Peyer's patch (tissue), 4 donors: ENCODE measurements at regions not wholly inside any gene's neighbourhood (a gene's known extent, or its start where the extent isn't known, plus 50 kb on each side); places are given as distances from the start of the nearest gene placed in this dataset.

Source experiments
- POLR2A ChIP-seq, 2 donors: fragments of 450-650 bp; IDR thresholded peaks; one replicate each; pipeline ENCODE4 v1.5.1; 2017; ENCODE audit warnings: antibody characterized with exemption in 2 of 2, mild to moderate bottlenecking in 2 of 2, moderate library complexity in 2 of 2
- TF ChIP-seq, protein P1 (sequence below), 6 experiments: fragments of 450-650 bp in 4 of 6; fragments of 200-600 bp in 2 of 6; sonication (generic) in 1 of 6; IDR thresholded peaks; one replicate each; pipeline ENCODE4 v1.5.1; 2017 to 2019; ENCODE audit warnings: antibody characterized with exemption in 6 of 6, mild to moderate bottlenecking in 3 of 6, moderate library complexity in 1 of 6

DNA sequence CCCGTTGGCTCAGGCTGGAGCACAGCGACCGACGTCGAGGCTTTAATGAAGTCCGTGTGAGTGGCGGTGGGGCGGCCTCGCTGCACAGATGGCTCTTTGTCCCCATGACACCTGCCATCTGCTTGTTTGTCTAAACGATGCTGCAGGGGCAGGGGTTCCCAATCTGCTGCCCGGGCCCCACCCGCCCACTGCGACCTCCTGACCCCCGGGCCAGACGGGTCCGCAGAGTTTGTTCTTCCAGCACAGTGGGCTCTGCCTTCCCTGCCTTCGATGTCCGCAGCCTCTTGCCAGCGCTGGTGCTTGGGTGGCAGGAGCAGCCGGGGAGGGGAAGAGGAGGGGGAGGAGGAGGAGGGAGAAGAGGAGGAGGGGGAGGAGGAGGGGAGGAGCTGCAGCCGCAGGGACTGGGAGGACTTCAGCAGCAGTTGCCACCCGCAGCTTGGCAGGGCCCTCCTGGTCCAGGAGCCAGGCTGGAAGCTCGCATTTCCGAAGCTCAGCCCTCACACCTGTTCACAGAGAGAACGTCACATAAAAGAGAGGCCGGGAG, 210.0 kb downstream of the DLL1 start:
- TF ChIP-seq, protein P1, sequence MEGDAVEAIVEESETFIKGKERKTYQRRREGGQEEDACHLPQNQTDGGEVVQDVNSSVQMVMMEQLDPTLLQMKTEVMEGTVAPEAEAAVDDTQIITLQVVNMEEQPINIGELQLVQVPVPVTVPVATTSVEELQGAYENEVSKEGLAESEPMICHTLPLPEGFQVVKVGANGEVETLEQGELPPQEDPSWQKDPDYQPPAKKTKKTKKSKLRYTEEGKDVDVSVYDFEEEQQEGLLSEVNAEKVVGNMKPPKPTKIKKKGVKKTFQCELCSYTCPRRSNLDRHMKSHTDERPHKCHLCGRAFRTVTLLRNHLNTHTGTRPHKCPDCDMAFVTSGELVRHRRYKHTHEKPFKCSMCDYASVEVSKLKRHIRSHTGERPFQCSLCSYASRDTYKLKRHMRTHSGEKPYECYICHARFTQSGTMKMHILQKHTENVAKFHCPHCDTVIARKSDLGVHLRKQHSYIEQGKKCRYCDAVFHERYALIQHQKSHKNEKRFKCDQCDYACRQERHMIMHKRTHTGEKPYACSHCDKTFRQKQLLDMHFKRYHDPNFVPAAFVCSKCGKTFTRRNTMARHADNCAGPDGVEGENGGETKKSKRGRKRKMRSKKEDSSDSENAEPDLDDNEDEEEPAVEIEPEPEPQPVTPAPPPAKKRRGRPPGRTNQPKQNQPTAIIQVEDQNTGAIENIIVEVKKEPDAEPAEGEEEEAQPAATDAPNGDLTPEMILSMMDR (IDR thresholded peaks at IDR 0.05), result no peak
- no peak for TF ChIP-seq POLR2A (IDR thresholded peaks at IDR 0.05)
